Activated T-cell treated with anti-CD3 and anti-CD28 coated beads, Interleukin-2, amount 50 U/mL, for 72 hours (primary cell): ENCODE measurements at regions not wholly inside any gene's neighbourhood (a gene's known extent, or its start where the extent isn't known, plus 50 kb on each side); places are given as distances from the start of the nearest gene placed in this dataset.

ENCODE experiments used
- ATAC-seq, 2 donors: fragments of 150-1000 bp; cut with Tn5 transposase; replicated peaks in 1 of 2; 2 replicates each; pipeline ENCODE4 v1.10.0; 2021; ENCODE audit warnings: moderate library complexity in 2 of 2, mild to moderate bottlenecking in 1 of 2
- DNase-seq, 2 donors: peaks; one replicate each; pipeline ENCODE4 v3.0.0; 2021 to 2022; ENCODE audit warnings: mixed read lengths in 1 of 2
- H3K27ac Mint-ChIP-seq: one replicate; pipeline ENCODE4 v1.8.0; 2022; ENCODE audit warnings: mild to moderate bottlenecking, moderate library complexity, mixed read lengths
- H3K27me3 Mint-ChIP-seq: one replicate; pipeline ENCODE4 v1.8.0; 2022; ENCODE audit warnings: low read depth, mixed read lengths
- H3K36me3 Mint-ChIP-seq, 2 donors: one replicate each; pipeline ENCODE4 v1.8.0; 2022; ENCODE audit warnings: mixed read lengths in 2 of 2, mild to moderate bottlenecking in 1 of 2; ENCODE audit not compliant: insufficient read depth in 2 of 2
- H3K4me1 Mint-ChIP-seq: one replicate; pipeline ENCODE4 v1.8.0; 2022; ENCODE audit warnings: low read depth, mixed read lengths
- H3K4me3 Mint-ChIP-seq, 2 donors: one replicate each; pipeline ENCODE4 v1.8.0; 2022; ENCODE audit warnings: mild to moderate bottlenecking in 2 of 2, mixed read lengths in 2 of 2, moderate library complexity in 2 of 2
- H3K9me3 Mint-ChIP-seq, 2 donors: one replicate each; pipeline ENCODE4 v1.8.0; 2022; ENCODE audit warnings: mixed read lengths in 2 of 2

DNA sequence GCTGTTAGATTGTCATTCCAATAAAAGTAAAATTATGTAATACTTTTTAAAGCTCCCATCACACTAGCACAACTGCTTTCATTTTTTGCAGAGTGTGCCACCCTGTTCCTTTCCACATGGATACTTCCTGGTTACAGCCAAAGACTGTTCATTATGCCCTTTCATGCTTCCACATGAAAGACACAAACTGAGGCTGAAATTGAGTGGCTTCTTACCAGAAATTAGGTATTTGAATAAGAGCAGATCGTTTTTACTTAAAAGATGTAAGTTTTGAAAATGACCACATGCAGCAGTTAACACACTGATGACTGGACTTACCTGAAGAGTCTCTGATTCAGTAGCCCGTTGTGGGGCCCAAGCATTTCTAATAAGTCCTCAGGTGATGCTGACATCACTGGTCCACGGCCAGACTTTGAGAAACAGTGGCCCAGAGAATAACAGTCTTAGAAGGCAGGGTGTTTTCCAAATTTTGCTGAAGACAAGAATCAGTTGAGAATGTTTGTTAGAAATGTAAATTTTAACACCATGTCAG is 187.6 kb upstream of the DMRT1 start:
- Mint-ChIP-seq H3K36me3 (peaks cover 0 to 2% of the 10 kb centered on the region in 2 donors), H3K27ac (no peak overlapping the region), H3K27me3 (no peaks in the 10 kb centered on the region), H3K4me1 (peaks cover 46% of the 10 kb centered on the region), H3K4me3 (no peak overlapping the region), H3K9me3 (no peaks in the 10 kb centered on the region)
- ATAC-seq (no peak), DNase-seq (no peak)

DNA sequence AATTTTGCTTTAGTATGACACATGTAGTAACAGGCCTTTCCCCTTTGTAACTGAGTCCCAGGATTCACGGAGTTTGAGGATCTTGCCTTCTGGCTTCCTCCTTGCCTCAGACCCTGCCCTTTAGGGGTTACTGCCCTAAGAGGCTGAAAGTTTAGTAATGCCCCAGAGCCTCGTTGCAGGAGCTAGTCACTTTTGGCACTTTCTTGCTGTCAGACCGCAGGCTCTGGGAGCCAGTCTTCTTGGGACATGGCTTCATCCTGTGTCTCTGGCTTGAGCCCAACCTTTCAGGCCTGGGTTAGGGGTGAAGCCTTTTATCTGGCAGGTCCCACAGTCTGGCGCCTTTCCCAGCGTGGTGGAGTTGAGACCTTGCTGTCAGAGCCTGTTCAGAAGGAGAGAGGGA is 185.6 kb upstream of the DMRT1 start:
- Mint-ChIP-seq H3K36me3 (peaks cover 0 to 2% of the 10 kb centered on the region in 2 donors), H3K27ac (no peak overlapping the region), H3K4me1 (peaks cover 33% of the 10 kb centered on the region), H3K9me3 (no peaks in the 10 kb centered on the region), H3K27me3 (no peaks in the 10 kb centered on the region), H3K4me3 (no peak overlapping the region)
- no peak for ATAC-seq
- DNase-seq: no peak

DNA sequence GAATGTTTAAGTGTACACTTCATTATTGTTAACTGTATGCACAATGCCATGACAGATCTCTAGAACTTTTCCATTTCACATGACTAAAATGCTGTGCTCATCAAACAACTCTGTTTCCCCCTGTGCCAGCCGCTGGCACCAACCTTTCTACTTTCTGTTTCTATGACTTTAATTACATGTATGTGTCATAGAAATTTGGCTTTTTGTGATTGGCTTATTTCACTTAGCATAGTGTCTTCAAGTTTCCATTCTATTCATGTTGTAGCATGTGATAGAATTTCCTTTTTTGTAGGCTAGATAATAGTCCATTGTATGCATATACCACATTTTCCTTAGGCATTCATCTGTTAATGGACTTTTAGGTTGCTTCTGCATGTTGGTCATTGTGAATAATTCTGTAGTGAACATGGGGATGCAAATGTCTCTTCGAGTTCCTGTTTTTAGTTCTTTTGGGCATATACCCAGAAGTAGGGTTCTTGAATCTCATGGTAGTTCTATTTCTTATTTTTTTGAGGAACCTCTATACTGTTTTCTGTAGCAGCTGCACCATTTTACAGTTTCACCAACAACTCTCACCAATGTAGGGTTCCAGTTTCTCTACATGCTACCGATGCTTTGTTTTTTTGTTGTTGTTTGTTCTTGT is 184.4 kb upstream of the DMRT1 start:
- H3K27me3 Mint-ChIP-seq: no peaks in the 10 kb centered on the region
- peaks cover 0 to 2% of the 10 kb centered on the region in 2 donors for H3K36me3 Mint-ChIP-seq
- peaks cover 32% of the 10 kb centered on the region for H3K4me1 Mint-ChIP-seq
- no peaks in the 10 kb centered on the region for H3K9me3 Mint-ChIP-seq
- peak; percentile 90 to 92 for ATAC-seq
- H3K4me3 Mint-ChIP-seq: no peak overlapping the region
- peak; percentile 11 to 28 for DNase-seq
- no peak overlapping the region for H3K27ac Mint-ChIP-seq

DNA sequence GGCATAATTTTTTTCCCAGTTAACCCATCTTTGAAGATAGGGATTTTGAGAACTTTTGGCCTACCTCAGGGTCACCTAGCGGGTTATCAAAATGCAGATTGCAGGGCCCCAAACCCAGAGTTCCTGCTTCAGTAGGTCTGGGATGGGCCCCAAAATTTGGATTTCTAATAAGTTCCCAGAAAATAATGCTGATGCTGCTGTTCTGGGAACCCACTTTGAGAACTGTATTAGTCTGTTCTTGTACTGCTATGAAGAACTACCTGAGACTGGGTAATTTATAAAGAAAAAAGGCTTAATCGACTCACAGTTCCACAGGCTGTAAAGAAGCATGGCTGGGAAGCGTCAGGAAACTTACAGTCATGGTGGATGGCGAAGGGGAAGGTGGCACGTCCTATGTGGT is 182.2 kb upstream of the DMRT1 start:
- Mint-ChIP-seq H3K27ac (no peak overlapping the region), H3K4me1 (peaks cover 23% of the 10 kb centered on the region), H3K4me3 (no peak overlapping the region), H3K27me3 (no peaks in the 10 kb centered on the region), H3K9me3 (no peaks in the 10 kb centered on the region), H3K36me3 (peaks cover 0 to 2% of the 10 kb centered on the region in 2 donors)
- ATAC-seq (no peak), DNase-seq (no peak)

DNA sequence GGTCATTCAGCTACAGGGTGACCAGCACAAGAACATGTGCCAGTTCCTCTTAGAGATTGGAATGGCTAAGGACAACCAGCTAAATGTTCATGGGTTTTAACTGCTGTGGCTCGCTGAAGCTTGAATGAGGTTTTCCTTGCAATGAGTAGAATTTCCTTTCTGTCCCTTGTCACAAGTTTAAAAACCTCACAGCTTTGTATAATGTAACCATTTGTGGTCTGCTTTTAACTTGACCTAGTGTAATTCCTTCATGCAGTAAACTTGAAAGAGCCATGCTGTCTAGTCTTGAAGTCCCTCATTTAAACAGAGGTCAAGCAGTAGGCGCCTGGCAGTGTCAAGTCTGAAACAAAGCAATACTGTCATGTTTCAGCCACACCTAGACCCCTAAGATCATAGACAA is 181.3 kb upstream of the DMRT1 start:
- H3K9me3 Mint-ChIP-seq: no peaks in the 10 kb centered on the region
- H3K36me3 Mint-ChIP-seq: no peaks in the 10 kb centered on the region
- peaks cover 23% of the 10 kb centered on the region for H3K4me1 Mint-ChIP-seq
- H3K4me3 Mint-ChIP-seq: no peak overlapping the region
- DNase-seq (no peak), ATAC-seq (no peak)
- H3K27ac Mint-ChIP-seq: no peak overlapping the region
- H3K27me3 Mint-ChIP-seq: no peaks in the 10 kb centered on the region

DNA sequence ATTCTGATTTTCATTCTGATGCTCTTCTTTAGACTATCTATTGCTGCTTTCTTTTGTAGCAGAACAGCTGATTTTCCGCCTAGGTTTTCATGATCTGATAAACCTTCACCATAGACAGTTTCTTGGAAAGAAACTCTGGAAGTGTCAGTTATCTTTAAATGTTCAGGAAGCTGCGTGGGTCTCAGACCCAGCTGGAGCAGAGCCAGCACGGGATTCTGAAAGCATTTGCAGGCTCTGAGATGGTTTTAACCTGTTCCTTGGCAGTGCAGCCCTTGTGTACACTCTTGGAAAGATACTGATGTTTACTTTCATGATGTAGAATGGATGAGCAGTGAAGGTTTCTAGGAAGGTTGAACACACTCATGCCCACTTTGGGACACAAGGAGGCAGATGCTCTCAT is 178.0 kb upstream of the DMRT1 start:
- Mint-ChIP-seq H3K27ac (no peak overlapping the region), H3K4me1 (peaks cover 4% of the 10 kb centered on the region), H3K4me3 (no peak overlapping the region), H3K36me3 (peaks cover 0 to 4% of the 10 kb centered on the region in 2 donors), H3K9me3 (peaks cover 0 to 4% of the 10 kb centered on the region in 2 donors), H3K27me3 (no peaks in the 10 kb centered on the region)
- no peak for DNase-seq
- no peak for ATAC-seq

DNA sequence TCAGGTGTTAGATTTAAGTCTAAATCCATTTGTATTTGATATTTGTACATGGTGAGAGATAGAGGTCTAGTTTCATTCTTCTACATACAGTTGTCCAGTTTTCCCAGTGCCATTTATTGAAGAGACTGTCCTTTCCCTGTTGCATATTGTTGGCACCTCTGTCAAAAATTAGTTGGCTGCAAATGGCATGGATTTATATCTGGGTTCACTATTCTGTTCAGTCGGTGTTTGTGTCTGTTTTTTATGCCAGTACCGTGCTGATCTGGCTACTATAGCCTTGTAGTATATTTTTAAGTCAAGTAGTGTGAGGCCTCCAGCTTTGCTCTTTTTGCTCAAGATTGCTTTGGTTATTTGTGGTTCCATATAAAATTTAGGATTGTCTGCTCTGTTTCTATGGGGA is 176.2 kb upstream of the DMRT1 start:
- H3K27ac Mint-ChIP-seq: no peak overlapping the region
- peaks cover 4% of the 10 kb centered on the region for H3K4me1 Mint-ChIP-seq
- no peak for ATAC-seq
- no peak overlapping the region for H3K4me3 Mint-ChIP-seq
- H3K27me3 Mint-ChIP-seq: peaks cover 5% of the 10 kb centered on the region
- no peak for DNase-seq
- peaks cover 4 to 9% of the 10 kb centered on the region in 2 donors for H3K36me3 Mint-ChIP-seq
- H3K9me3 Mint-ChIP-seq: peaks cover 2 to 9% of the 10 kb centered on the region in 2 donors

DNA sequence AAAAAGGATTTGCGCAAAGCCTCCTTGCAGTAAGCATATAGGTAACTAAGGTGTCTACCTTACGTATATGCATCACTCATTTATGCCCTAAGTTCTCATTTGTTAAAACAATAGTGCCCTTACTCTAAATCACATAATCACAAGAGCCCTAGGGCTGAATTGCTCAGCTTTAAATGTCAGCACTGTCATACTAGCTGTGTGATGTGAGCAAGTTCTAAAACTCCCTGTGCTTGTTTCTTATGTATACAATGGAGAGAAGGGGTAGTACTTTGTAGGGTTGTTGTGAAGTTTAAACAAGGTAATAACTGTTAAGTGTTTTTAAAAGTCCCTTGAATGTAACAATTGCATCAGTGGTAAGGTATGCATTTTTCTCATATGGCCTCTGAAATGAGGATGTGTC is 169.5 kb upstream of the DMRT1 start:
- peaks cover 5% of the 10 kb centered on the region for H3K27me3 Mint-ChIP-seq
- no peak overlapping the region for H3K4me3 Mint-ChIP-seq
- H3K36me3 Mint-ChIP-seq: peaks cover 4 to 13% of the 10 kb centered on the region in 2 donors
- H3K9me3 Mint-ChIP-seq: peaks cover 2 to 9% of the 10 kb centered on the region in 2 donors
- H3K4me1 Mint-ChIP-seq: peaks cover 20% of the 10 kb centered on the region
- no peak for ATAC-seq
- no peak overlapping the region for H3K27ac Mint-ChIP-seq
- no peak for DNase-seq

DNA sequence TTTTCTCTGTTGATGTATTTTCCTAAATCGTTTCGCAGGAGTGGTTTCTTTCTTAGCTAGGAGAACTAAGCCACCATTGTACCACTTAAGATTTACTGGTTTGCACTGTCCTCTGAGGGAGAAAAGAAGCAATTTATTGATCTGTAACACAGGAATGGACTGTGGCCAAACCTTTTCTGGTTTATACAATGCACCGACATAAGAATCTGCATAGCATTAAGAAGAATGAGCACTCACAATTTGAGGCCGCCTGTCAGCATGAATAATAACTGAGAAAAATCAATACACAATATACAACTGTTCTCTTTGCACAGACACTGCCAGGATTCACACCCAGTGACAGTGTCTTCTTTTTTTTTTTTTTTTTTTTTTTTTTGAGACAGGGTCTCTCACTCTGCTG is 168.6 kb upstream of the DMRT1 start:
- H3K27me3 Mint-ChIP-seq: peaks cover 5% of the 10 kb centered on the region
- no peak for ATAC-seq
- peaks cover 29% of the 10 kb centered on the region for H3K4me1 Mint-ChIP-seq
- no peak overlapping the region for H3K27ac Mint-ChIP-seq
- H3K9me3 Mint-ChIP-seq: peaks cover 2 to 9% of the 10 kb centered on the region in 2 donors
- H3K36me3 Mint-ChIP-seq: peaks cover 4 to 13% of the 10 kb centered on the region in 2 donors
- no peak for DNase-seq
- no peak overlapping the region for H3K4me3 Mint-ChIP-seq

DNA sequence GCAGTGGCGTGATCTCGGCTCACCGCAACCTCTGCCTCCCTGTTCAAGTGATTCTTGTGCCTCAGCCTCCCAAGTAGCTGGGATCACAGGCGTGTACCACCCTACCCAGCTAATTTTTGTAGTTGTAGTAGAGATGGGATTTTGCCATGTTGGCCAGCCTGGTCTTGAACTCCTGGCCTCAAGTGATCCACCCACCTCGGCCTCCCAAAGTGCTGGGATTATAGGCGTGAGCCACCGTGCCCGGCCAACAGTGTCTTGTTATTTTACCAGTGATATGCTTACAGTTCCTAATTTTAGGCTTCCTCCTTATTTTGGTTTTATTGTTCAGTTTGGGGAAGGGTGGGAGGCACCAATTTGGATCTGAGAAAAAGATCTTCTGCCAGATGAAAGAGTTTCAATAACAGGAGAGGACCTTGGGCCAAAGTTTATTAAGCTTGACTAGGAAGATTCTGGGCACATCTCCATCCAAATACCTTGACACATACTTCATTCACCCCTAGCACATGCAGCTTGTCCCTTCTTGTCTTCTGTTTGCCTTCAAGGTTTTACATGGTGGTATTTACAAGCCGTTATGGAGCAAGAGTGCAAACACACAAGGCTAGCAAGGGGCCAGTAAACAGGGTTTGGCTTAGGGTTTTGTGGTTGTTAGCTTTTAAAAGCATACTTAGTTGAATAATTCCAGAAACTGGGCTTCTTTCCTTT is 168.1 kb upstream of the DMRT1 start:
- Mint-ChIP-seq H3K4me1 (peaks cover 33% of the 10 kb centered on the region), H3K27ac (no peak overlapping the region), H3K27me3 (peaks cover 5% of the 10 kb centered on the region), H3K36me3 (peaks cover 4 to 10% of the 10 kb centered on the region in 2 donors), H3K4me3 (no peak overlapping the region), H3K9me3 (peaks cover 2 to 6% of the 10 kb centered on the region in 2 donors)
- DNase-seq (no peak), ATAC-seq (no peak)

DNA sequence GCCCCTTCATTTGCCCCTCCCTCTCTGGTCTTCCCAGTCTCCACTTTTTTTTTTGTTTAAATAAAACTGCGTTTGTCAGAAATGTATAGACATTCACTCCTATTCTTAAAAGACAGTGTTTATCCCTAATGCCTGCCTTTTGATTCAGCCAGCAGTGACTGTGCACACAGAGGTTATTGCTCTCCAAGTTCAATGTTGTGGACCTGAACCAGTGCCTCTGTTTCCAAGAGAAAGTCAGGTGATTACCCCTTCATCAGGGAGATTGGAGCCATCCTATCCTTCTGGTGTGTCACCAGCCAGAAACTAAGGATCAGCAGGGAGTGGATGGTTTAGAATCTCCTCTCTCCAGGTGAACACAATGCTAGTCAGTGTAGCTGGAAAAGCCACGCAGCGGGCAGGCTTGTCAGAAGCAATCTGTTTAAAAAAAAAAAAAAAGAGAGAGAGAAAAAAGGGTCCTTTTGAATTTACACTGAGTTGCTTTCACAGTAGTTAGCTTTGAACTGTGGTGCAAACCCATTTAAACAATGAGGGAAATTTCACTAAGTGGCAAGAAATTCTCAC is 167.5 kb upstream of the DMRT1 start:
- no peak overlapping the region for H3K4me3 Mint-ChIP-seq
- no peak for DNase-seq
- H3K27ac Mint-ChIP-seq: no peak overlapping the region
- peaks cover 5% of the 10 kb centered on the region for H3K27me3 Mint-ChIP-seq
- peaks cover 0 to 5% of the 10 kb centered on the region in 2 donors for H3K9me3 Mint-ChIP-seq
- peaks cover 33% of the 10 kb centered on the region for H3K4me1 Mint-ChIP-seq
- ATAC-seq: no peak
- peaks cover 4 to 9% of the 10 kb centered on the region in 2 donors for H3K36me3 Mint-ChIP-seq

DNA sequence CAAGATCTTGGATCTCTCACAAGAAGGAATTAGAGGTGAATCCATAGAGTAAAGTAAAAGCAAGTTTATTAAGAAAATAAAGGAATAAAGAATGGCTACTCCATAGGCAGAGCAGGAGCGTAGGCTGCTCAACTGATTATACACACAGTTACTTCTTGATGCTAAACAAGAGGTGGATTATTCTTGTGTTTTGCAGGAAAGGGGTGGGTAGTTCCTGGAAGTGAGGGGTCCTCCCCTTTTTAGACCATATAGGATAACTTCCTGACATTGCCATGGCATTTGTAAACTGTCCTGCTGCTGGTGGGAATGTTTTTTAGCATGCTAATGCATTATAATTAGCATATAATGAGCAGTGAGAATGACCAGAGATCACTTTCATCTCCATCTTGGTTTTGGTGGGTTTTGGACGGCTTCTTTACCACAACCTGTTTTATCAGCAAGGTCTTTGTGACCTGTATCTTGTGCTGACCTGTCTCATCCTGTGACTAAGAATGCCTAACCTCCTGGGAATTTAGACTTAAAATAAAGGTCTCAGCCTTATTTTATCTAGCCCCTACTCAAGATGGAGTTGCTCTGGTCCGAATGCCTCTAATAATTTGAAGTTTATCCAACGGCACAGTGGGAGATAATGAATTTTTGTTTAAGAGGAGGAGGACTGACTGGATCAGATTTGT is 165.7 kb upstream of the DMRT1 start:
- DNase-seq: no peak
- H3K36me3 Mint-ChIP-seq: peaks cover 0 to 3% of the 10 kb centered on the region in 2 donors
- no peaks in the 10 kb centered on the region for H3K9me3 Mint-ChIP-seq
- no peak overlapping the region for H3K4me3 Mint-ChIP-seq
- no peak for ATAC-seq
- H3K4me1 Mint-ChIP-seq: peaks cover 33% of the 10 kb centered on the region
- H3K27me3 Mint-ChIP-seq: no peaks in the 10 kb centered on the region
- H3K27ac Mint-ChIP-seq: no peak overlapping the region
